B cell (primary cell): ENCODE measurements at regions not wholly inside any gene's neighbourhood (a gene's known extent, or its start where the extent isn't known, plus 50 kb on each side); places are given as distances from the start of the nearest gene placed in this dataset.

Experiments
- ATAC-seq: fragments of 200-7000 bp; cut with Tn5 transposase; one replicate; pipeline ENCODE4 v1.10.0; 2021; ENCODE audit warnings: low read depth, mild to moderate bottlenecking, moderate number of reproducible peaks, moderate library complexity
- CTCF ChIA-PET: fragments of 350-600 bp; sonication (Branson Sonifier 250); formaldehyde crosslinking; loops from one replicate; lab custom pipeline; 2021; ENCODE audit warnings: antibody characterized with exemption, inconsistent platforms; lab: Charles Lee
- POLR2A ChIA-PET: fragments of 350-600 bp; sonication (Branson Sonifier 250); formaldehyde crosslinking; loops from one replicate; lab custom pipeline; 2021; ENCODE audit warnings: antibody characterized with exemption; lab: Charles Lee
- DNase-seq: peaks from one replicate; pipeline ENCODE4 v3.0.0; 2013
- H2AFZ ChIP-seq: 2 replicates; pipeline ENCODE4 v1.6.1; 2012; ENCODE audit warnings: mild to moderate bottlenecking, low read depth, low read length; ENCODE audit not compliant: insufficient read depth, poor library complexity, severe bottlenecking
- H3K27ac ChIP-seq, 2 donors: 1 replicate in 1 of 2; 2 replicates in 1 of 2; pipeline ENCODE4 v1.5.1; 2012 to 2013; ENCODE audit warnings: low read length in 2 of 2, mild to moderate bottlenecking in 2 of 2, moderate library complexity in 1 of 2
- H3K27me3 ChIP-seq, 4 experiments: fragments of 200-600 bp in 1 of 4; sonication (generic) in 1 of 4; replicated peaks in 1 of 4; 1 replicate in 2 of 4; 2 replicates in 2 of 4; pipeline versions ENCODE4 v1.6.1 to v1.7.0; 2013 to 2016; ENCODE audit warnings: low read length in 3 of 4, mild to moderate bottlenecking in 2 of 4, mixed read lengths in 1 of 4, moderate library complexity in 1 of 4; ENCODE audit not compliant: insufficient read depth in 4 of 4, control insufficient read depth in 3 of 4; ENCODE audit errors: control extremely low read depth in 1 of 4
- H3K36me3 ChIP-seq, 2 experiments: replicated peaks in 1 of 2; 1 replicate in 1 of 2; 2 replicates in 1 of 2; pipeline versions ENCODE4 v1.6.1 to v1.7.1; 2013; ENCODE audit warnings: low read length in 1 of 2; ENCODE audit not compliant: insufficient read depth in 2 of 2, control insufficient read depth in 1 of 2; ENCODE audit errors: control extremely low read depth in 1 of 2, extremely low read depth in 1 of 2
- H3K4me1 ChIP-seq, 2 donors: fragments of 200-600 bp in 1 of 2; sonication (generic) in 1 of 2; 1 replicate in 1 of 2; 2 replicates in 1 of 2; pipeline versions ENCODE4 v1.5.1 to v1.6.1; 2013 to 2017; ENCODE audit warnings: low read length in 2 of 2; ENCODE audit not compliant: control insufficient read depth in 2 of 2, insufficient read depth in 2 of 2
- H3K4me2 ChIP-seq: replicated peaks from 2 replicates; pipeline ENCODE3; 2012; ENCODE audit warnings: mild to moderate bottlenecking, low read depth, low read length; ENCODE audit not compliant: poor library complexity, severe bottlenecking
- H3K4me3 ChIP-seq, 5 experiments: fragments of 200-600 bp in 1 of 5; sonication (generic) in 1 of 5; 1 replicate in 3 of 5; 2 replicates in 2 of 5; pipeline versions ENCODE4 v1.5.1 to v1.7.0; 2011 to 2016; ENCODE audit warnings: low read length in 4 of 5, mild to moderate bottlenecking in 4 of 5, low read depth in 2 of 5, control low read depth in 1 of 5, moderate library complexity in 1 of 5; ENCODE audit not compliant: insufficient read depth in 1 of 5; ENCODE audit errors: control extremely low read depth in 1 of 5, extremely low read depth in 1 of 5
- H3K79me2 ChIP-seq: fragments of 200-600 bp; sonication (generic); one replicate; pipeline ENCODE4 v1.6.0; 2016; ENCODE audit warnings: low read length; ENCODE audit not compliant: control insufficient read depth, insufficient read depth
- H3K9ac ChIP-seq: fragments of 200-600 bp; sonication (generic); 2 replicates; pipeline ENCODE4 v1.6.1; 2017; ENCODE audit warnings: mild to moderate bottlenecking, low read length, moderate library complexity
- H3K9me3 ChIP-seq, 3 donors: one replicate each; pipeline versions ENCODE4 v1.6.1 to v1.7.1; 2013; ENCODE audit warnings: low read length in 2 of 3; ENCODE audit not compliant: control insufficient read depth in 2 of 3, insufficient read depth in 1 of 3; ENCODE audit errors: control extremely low read depth in 1 of 3
- H4K20me1 ChIP-seq: 2 replicates; pipeline ENCODE4 v1.6.0; 2012; ENCODE audit warnings: mild to moderate bottlenecking, low read length; ENCODE audit not compliant: insufficient read depth, control insufficient read depth, poor library complexity, severe bottlenecking
- H3K27ac Mint-ChIP-seq: one replicate; pipeline ENCODE4 v1.8.0; 2021; ENCODE audit warnings: mixed read lengths
- H3K27me3 Mint-ChIP-seq: one replicate; pipeline ENCODE4 v1.8.0; 2021; ENCODE audit warnings: mixed read lengths
- H3K4me1 Mint-ChIP-seq: one replicate; pipeline ENCODE4 v1.8.0; 2021; ENCODE audit warnings: mixed read lengths
- H3K4me3 Mint-ChIP-seq: one replicate; pipeline ENCODE4 v1.8.0; 2021; ENCODE audit warnings: mixed read lengths
- H3K9me3 Mint-ChIP-seq: one replicate; pipeline ENCODE4 v1.8.0; 2022; ENCODE audit warnings: mixed read lengths; ENCODE audit not compliant: insufficient read depth
- EZH2 ChIP-seq: IDR thresholded peaks from 2 replicates; pipeline ENCODE4 v1.6.1; 2012; ENCODE audit warnings: borderline replicate concordance, low read depth, mild to moderate bottlenecking, moderate library complexity, low read length; ENCODE audit not compliant: insufficient read depth, poor library complexity, severe bottlenecking
- WGBS: methylation state at CpG from one replicate; pipeline ENCODE4 v1.1.5; 2013; ENCODE audit warnings: missing lambda C conversion rate; ENCODE audit not compliant: insufficient coverage; 5-methylcytosine and 5-hydroxymethylcytosine counted together
- intact Hi-C: fragments of 100-400 bp; cut with micrococcal nuclease; formaldehyde crosslinking; loops from one replicate; pipeline ENCODE4 v1.10.0; 2022
- TF ChIP-seq, protein P1 (sequence below): fragments of 200-600 bp; IDR thresholded peaks from one replicate; pipeline ENCODE4 v1.8.0; 2022; ENCODE audit warnings: antibody characterized with exemption, mild to moderate bottlenecking

GRCh38 chr1:166368030-166368429 lies 201.2 kb upstream of the FAM78B start:
- H3K9me3 Mint-ChIP-seq, result no peaks in the 10 kb centered on the region
- Histone ChIP-seq H3K36me3 (no peaks in the 10 kb centered on the region), H3K4me1 (no peaks in the 10 kb centered on the region), H2AFZ (no peak overlapping the region), H3K79me2 (no peaks in the 10 kb centered on the region), H3K9me3 (peaks cover 0 to 3% (median 0%) of the 10 kb centered on the region in 3 donors), H3K9ac (no peak overlapping the region), H3K27ac (no peak overlapping the region), H3K4me3 (no peak overlapping the region), H4K20me1 (no peaks in the 10 kb centered on the region), H3K27me3 (peaks cover 0 to 2% (median 0%) of the 10 kb centered on the region in 4 experiments), H3K4me2 (no peak overlapping the region)
- TF ChIP-seq, protein P1, sequence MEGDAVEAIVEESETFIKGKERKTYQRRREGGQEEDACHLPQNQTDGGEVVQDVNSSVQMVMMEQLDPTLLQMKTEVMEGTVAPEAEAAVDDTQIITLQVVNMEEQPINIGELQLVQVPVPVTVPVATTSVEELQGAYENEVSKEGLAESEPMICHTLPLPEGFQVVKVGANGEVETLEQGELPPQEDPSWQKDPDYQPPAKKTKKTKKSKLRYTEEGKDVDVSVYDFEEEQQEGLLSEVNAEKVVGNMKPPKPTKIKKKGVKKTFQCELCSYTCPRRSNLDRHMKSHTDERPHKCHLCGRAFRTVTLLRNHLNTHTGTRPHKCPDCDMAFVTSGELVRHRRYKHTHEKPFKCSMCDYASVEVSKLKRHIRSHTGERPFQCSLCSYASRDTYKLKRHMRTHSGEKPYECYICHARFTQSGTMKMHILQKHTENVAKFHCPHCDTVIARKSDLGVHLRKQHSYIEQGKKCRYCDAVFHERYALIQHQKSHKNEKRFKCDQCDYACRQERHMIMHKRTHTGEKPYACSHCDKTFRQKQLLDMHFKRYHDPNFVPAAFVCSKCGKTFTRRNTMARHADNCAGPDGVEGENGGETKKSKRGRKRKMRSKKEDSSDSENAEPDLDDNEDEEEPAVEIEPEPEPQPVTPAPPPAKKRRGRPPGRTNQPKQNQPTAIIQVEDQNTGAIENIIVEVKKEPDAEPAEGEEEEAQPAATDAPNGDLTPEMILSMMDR, result no peak
- no peak for TF ChIP-seq EZH2
- intact Hi-C loops, result no loop called here
- WGBS, result 58% methylated on average over 2 of the region's 3 CpGs
- ATAC-seq (no peak), DNase-seq (no peak)
- H3K4me1 Mint-ChIP-seq, result no peaks in the 10 kb centered on the region
- ChIA-PET CTCF (no interaction called here), POLR2A (no interaction called here)
- H3K27ac Mint-ChIP-seq, result no peak overlapping the region
- H3K4me3 Mint-ChIP-seq, result no peak overlapping the region
- no peaks in the 10 kb centered on the region for H3K27me3 Mint-ChIP-seq

- TF ChIP-seq, protein P1, result no peak
- no peak for TF ChIP-seq EZH2
- ChIA-PET CTCF (no interaction called here), POLR2A (no interaction called here)
- Histone ChIP-seq H3K9ac (no peak overlapping the region), H4K20me1 (no peaks in the 10 kb centered on the region), H3K27ac (no peak overlapping the region), H3K27me3 (no peaks in the 10 kb centered on the region), H3K4me3 (no peak overlapping the region), H3K79me2 (no peaks in the 10 kb centered on the region), H3K9me3 (no peaks in the 10 kb centered on the region), H3K4me2 (no peak overlapping the region), H3K36me3 (no peaks in the 10 kb centered on the region), H2AFZ (no peak overlapping the region), H3K4me1 (no peaks in the 10 kb centered on the region)
- Mint-ChIP-seq H3K9me3 (no peaks in the 10 kb centered on the region), H3K4me1 (no peaks in the 10 kb centered on the region), H3K4me3 (no peak overlapping the region), H3K27me3 (peaks cover 8% of the 10 kb centered on the region), H3K27ac (no peak overlapping the region)
- WGBS, result 100% methylated on average over 1 of the region's 4 CpGs
- no peak for ATAC-seq
- no peak for DNase-seq
- intact Hi-C loops, result no loop called here
Measured at GRCh38 chr1:166377896-166378295, 211.1 kb upstream of the FAM78B start.
